NCI-H128 (cell line): ENCODE measurements at regions not wholly inside any gene's neighbourhood (a gene's known extent, or its start where the extent isn't known, plus 50 kb on each side); places are given as distances from the start of the nearest gene placed in this dataset.
"Not testable (repeated sequence)": the region's sequence is repeated elsewhere in the genome, so short reads cannot be mapped to it uniquely, and the experiment has no call there.

Experiments
- DNase-seq: peaks from one replicate; lab custom pipeline; 2025; ENCODE audit not compliant: unreplicated experiment; lab: John Stamatoyannopoulos, UW

DNA sequence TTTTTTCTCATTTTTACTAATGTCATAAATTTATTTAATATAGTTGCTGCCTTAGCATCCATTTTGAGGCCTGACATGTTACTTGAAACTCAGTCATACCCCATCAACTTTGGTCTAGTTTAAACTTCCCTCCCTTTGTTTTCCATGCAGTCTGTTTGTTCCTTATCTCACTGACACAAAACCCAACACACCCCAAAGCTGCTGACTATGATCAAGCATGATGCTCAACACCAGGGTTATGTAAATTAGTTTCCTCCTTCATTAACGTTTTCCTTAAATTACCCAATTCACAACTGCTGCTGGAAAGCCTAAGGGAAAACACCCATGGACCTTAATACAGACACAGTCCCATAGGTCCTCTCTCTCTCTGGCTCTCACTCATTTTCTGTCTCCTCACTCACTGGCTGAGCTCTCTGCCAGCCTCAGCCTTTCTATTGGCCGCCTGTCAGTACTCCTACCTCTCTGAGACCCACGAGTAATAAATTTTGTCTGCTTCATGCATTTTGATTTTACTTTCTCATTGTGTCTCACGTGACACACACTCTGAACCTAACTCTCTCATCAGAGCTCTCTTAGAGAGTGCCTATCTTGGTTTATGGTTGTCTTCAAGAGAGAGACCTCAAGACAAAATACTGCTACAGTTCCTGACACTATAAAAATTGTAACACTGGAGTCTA, 904.5 kb downstream of the C6orf118 start:
- no peak for DNase-seq

DNA sequence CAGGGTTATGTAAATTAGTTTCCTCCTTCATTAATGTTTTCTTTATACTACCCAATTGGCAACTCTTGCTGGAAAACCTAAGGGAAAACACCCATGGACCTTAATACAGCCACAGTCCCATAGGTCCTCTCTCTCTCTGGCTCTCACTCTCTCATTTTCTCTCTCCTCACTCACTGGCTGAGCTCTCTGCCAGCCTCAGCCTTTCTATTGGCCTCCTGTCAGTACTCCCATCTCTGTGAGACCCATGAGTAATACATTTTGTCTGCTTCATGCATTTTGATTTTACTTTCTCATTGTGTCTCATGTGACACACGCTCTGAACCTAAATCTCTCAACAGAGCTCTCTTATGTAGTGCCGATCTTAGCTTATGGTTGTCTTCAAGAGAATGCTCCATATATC, 907.5 kb downstream of the C6orf118 start:
- no peak for DNase-seq

DNA sequence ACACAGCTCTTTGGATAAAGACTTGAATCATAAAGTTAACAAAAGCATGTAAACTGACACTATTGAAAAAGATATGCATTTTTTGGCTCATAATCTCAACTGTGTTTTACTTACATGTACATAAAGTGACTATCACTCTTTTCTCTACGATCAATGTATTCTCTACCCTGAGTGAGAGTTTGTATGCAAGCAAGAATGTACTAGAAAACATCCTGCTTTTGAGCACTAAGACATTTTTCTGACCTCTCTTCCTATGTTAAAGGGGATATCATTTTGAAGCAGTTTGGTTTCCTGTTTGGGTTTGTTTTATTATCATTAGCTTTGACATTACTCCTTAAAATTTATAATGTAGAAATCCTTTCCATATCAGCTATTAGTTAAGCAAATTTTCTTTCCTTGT, 910.8 kb downstream of the C6orf118 start:
- DNase-seq, result no peak

DNA sequence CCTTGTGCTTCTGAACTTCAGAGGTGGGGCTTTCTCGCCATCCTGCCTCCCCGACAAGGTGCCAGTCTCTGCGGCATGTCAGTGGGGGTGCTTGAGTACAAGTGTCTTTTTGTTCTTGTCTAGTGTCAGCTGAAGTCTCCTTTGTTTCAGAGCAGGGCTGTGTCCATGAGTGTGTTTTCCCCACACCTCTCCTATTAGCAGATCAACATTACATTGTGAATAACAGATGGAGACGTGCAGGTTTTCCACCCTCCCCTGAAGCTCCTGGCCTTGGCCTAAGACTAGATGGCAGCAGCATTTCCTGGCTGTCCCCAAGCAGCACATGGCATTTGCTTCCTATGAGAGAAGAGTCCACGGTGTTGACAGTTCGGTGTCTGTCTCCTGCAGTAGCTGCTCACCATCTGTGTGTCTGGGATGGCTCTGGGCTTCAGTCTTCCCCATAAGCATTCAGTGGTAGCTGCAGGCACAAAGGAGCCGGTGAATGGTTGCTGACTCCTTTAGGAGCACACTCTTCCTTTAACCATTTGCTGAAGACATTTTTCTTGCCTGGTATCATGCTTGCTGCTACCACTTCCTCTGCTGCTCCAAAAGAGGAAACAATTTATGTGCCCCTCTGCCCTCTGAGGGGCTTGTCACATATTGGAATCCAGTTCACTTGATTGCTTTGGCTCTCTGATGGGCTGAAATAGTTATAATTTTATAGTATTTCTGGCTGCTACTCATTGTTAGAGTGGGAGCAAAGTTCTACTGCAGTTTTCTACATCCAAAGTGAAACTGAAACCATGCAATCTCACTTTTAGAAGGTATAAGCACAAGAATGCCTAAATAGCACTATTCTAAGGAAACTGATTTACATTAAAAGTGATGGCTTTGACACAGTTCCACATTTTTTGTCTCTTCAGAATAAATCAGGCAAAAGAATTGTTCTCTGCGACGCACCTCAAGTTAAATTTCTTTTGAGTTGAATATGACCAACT, 913.0 kb downstream of the C6orf118 start:
- DNase-seq, result no peak

DNA sequence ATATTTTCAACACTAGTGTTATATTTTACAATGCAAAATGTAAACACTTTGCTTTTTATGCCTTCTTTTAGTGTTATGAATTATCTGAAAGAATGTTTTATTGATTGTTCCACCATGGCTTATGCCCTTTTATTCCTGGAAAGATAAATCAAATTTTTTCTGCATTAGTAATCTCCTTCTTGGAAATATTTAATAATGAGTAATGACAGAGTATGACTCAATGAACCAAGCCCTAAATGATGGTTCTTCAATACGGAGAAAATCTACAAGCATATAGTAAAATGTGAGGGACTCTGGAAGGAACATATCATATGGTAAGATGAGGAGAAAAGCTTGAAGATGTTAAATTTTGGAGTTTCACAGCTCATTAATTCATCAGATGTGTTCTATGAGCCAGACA, 929.6 kb downstream of the C6orf118 start:
- DNase-seq, result no peak

DNA sequence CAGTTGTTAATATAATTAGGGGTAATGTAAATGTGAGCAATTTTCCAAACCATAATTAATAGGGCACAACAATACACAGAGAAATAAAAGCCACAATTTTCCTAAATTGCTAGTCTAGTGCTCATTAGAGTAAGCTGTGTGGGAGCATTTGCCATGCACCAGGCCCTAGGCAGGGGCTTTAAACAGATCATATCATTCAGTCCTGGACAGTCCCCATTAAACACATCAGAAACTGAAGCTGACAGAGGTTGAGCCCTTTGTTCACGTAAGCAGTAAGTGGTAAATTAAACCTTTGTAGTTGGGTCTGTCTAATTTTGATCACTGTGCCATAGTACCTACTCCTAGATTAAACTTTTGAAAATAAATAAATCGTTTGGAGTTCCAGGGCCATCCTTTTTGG, 931.1 kb downstream of the C6orf118 start:
- no peak for DNase-seq

DNA sequence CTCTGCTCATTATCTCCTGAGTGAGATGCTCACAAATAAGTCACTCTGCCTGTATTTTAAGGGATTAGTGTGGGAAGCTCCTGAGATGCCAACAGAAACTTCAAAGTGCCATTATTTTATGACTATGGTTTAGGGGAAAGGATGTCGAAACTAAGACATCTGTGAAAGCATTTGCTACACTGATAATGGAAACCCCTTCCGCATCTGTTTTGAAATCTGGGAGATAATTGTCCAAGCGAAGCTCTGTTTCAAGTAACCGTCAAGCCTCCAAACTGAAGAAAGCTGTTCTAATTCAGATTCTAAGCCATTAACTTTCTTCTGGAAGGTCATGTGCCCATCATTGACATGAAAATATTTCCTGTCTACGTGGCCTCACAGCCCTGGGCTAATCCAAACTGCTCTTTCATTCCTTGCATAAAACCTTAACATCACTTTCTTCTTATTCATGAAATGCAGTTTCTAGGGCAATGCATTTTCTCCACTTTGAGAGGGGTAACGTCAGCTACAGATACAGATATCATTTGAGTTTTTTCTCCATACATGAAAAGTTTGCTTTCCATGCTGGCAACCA, 932.0 kb downstream of the C6orf118 start:
- DNase-seq, result no peak

DNA sequence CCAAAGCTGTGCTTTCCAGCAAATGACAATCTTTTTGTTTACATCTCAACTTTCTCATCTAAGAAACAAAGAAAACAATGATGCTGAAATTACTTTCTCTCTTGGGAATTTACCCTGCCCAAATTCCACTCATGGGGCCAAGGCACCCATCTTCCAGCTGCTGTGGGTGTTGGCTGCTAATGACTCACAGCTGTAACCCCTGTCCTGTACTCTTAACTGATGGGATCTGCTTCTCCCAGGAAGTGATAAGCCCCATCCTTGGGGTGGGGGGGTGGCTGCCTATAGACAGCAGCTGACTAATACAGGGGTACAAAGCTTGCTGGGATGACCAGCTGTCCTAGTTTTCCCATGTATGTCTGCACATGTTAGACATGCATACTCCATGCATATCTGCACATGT, 938.6 kb downstream of the C6orf118 start:
- DNase-seq, result no peak

DNA sequence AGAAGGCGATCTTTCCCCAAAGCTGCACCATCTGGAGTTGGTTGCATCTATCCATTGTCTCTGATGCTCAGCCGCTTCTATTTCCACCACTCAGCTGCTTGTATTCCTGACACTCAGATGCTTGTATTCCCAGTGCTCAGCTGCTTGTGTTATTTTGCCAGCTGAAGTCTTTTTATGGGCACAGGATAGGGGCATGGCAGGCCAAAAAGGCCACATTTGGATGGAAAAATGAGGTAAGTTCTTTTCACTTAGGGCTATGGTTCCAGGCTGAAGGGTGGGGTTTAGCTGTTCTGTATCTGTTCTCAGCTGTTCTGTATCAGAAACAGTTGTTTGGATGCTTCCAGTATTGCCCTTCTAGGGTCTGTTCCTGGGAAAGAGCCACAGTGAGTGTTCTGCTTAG, 944.9 kb downstream of the QKI start:
- DNase-seq, result no peak

DNA sequence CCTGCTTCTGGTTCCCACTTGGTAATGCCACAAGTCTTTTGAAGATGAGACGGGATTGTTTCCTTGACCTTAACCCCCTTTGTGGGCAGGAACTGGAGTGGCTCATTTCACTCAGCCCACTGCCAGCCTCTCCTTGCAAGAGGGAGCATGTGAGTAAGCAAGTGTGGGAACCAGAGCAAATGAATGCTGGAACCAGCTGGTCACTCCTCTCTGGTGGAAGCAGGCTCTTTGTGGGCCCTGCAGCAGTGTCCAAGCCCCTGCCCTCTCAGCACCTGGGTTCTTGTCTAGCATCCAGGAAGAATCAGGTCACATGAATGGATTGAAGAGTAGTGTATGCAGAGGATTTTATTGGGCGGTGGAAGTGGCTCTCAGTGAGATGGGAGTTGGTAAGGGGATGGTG, 944.5 kb downstream of the QKI start:
- no peak for DNase-seq

DNA sequence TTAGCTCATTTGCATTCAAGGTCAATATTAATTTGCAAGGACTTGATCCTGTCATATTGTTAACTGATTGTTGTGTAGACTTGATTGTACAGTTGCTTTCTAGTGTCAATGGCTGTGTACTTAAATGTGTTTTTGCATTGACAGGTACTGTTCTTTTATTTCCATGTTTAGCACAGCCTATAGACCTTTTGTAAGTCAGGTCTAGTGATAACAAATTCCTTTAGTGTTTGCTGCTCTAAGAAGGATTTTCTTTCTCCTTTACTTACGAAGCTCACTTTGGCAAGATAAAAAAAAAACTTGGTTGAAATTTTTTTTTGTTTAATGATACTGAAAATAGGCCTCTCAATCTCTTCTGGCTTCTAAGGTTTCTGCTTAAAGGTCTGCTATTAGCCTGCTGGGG, 942.3 kb downstream of the QKI start:
- no peak for DNase-seq

DNA sequence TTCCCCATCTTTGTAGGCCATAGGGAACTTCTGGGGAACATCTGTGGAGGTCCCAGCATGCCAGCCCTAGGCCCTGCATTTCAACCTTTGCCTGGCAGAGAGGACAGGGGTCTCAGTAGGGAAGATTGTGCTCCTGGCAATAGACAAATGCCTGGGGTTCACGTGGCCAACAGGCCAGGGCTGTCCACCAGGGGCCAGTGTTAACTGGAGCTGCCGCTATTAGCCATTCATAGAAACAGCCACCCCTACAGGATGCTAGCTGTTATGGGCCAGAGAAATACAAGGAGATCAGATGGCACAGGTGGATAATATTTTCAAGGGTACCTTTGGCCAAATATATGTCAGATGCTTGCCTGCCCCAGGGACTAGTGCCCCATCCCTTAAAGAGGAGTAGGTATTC, 932.9 kb downstream of the QKI start:
- no peak for DNase-seq

DNA sequence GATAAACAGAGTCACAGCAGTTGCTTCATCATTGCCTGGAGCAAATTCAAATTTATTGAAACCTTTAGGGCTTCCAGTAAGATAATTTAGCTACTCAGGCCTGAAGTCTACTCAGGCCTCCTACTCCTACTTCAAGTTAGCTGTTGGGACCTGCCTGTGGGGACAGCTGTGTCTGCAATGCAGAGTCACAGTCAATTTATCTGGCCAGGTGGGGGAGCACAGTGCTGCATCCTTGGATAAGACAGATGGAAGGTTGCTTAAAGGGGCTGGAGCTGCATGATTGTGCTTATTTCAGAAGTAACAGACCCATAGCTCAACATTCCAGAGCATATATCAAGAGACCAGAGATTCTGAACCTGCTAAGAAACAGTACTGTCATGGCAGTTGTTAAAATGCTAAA, 932.1 kb downstream of the QKI start:
- DNase-seq, result no peak

DNA sequence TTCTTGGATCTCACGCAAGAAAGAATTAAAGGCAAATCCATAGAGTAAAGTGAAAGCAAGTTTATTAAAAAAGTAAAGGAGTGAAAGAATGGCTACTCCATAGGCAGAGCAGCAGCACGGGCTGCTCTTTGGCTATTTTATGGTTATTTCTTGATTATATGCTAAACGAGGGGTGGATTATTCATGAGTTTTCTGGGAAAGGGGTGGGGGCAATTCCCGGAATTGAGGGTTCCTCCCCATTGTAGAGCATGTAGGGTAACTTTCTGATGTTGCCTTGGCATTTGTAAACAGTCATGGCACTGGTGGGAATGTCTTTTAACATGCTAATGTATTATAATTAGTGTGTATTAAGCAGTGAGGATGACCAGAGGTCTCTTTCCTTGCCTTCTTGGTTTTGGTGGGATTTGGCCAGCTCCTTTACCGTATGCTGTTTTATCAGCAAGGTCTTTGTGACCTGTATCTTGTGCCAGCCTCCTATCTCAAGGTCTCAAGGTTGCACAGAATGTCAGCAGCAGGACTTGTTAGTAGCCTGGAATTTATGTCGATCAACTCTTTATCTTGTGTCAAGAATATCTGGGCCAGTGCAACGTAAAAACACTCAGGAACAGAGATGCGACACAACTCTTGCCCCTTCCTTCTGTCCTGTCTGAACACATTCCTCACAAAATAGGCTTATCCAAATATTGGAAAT, 931.4 kb downstream of the QKI start:
- DNase-seq, result no peak

DNA sequence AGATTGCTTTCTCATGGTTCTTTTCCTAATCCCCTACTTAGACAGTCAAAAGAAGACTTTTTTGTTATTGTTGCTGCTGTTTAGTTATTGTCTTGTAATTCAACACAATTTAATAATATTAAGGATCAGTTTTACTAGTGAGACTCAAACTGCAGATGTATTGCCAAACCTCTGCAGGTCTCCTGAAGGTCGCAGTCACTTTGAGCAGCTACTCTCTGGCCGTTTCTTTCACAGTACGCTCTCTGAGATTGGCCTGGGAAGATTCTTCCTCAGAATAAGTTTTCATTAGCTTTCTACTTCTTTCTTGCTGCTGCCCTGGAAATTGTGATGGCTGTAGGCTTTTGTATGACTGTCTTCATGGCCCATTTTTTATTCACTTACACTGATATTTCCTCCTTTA, 930.8 kb downstream of the QKI start:
- no peak for DNase-seq

DNA sequence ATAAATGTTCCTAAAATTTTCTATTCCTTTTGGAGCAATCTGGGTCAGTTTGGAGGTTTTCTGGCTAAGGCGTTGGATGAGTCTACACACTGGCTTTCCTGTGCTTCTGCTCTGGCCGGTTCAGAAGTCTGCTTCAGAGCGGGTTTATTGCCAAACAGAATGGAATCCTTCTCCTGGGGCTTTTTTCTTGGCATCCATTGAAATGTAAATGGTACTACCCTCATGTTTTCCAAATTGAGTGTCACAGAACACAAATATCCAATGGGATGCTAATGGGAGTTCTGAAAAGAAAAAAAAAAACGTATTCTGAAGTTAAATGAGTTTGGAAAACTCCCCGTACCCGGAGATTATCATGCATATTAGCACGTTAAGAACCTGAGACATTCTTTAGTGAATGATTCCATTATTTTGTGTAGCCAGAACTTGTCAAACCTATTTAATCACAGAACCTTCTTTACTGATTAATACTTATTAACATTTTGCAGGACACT, 930.3 kb downstream of the QKI start:
- no peak for DNase-seq

DNA sequence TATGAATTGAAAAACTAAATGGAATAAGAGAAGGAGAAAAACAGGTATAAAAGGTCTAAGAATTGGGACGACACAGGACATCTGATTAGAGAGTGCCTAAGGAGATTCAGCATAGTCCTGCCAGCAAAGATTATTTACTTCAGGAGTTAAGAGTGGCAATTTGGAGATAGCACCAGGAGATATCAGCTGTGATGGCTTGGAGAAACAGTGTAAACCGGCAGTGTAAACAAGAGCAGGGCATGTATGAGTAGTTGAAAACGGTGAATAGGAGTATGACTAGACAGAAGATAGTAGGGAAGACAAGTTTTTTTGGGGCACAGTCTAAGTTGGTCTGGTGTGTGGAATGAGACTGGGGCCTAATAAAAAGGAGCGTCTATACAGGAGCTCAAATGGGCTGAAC, 924.9 kb downstream of the QKI start:
- not testable (repeated sequence) for DNase-seq

DNA sequence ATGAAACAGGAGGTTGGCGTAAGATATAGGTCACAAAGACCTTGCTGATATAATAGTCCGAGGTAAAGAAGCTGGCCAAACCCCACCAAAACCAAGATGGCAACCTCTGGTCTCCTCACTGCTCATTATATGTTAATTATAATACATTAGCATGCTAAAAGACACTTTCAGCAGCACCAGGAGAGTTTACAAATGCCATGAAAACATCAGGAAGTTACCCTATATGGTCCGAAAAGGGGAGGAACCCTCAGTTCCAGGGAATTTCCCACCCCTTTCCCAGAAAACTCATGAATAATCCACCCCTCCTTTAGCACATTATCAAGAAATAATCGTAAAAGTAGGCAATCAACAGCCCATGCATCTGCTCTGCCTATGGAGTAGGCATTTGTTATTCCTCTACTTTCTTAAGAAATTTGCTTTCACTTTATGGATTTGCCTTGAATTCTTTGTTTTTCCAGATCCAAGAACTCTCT, 923.4 kb downstream of the QKI start:
- DNase-seq, result no peak

DNA sequence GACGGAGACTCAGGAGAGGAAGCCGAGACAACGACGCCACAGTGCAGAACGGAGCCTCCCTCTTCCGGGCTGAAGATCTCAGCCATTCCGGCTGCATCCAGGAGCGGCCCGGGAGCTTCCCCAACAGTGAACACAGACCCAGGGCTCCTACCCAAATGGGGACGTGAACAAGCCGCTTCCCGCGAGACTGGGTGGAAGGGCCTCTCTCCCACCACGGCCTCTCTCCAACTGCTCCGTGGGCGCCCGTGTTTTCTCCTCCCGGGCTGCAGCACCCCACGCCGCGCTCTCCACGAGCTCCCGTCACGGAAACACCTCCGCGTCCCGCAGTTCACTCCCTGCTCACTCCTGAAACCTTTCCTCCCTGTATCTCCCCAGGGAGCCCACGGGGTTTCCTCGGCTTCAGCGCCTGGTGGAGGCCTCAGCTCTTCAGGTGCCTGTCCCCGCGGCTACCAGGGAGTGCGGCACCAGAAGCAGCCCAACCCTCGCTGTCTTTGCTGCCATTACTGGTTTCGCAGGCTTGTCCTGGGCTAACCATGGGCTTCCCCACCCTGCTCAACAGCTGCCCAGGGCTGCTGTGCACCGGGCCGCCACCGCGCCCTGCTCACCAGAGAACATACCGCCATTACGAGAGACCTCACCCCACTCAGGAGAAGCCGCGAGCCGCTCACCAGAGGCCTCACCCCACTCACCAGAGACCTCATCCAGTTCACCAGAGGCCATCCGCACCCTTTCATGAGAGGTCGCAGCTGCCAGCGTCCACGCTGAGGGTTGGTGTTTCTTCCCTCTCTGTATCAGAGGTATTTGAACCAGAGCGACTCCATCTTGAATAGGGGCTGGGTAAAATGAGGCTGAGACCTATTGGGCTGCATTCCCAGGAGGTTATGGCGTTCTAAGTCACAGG, 922.8 kb downstream of the QKI start:
- no peak for DNase-seq

DNA sequence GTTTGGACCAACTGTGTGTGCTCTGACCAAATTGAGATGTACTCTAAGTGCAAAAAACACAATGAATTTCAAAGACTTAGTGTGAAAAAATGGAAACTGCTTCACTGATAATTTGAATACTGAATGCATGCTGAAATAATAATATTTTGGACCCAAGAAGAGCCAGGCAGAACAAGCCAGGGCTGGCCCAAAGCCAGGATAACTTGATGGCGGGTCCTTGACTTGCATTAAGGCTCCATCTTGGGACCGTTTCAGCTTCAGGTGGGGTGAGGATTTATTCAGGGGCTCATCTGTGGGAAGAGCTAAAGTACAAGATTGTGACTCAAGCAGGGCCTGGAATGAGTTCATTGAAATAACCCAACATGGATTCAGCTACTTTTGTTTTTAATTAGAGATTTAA, 921.9 kb downstream of the QKI start:
- DNase-seq, result no peak
